ENCODE measurements at regions not wholly inside any gene's neighbourhood (a gene's known extent, or its start where the extent isn't known, plus 50 kb on each side); places are given as distances from the start of the nearest gene placed in this dataset.

GRCh38 chr1:239301251-239301650 is 85.1 kb upstream of the CHRM3 start:
- CTCF ChIA-PET = interaction anchor here (1.1 kb wide), 1 partner anchor 74 kb away, joined by 3 read pairs; no protein-coding TSS in a partner anchor
- no peak for TF ChIP-seq CTCF (IDR thresholded peaks at IDR 0.05; ENCODE audit: insufficient read depth, low read depth, low read length)
- Histone ChIP-seq H3K27me3 (ENCODE audit: control insufficient read depth, insufficient read depth, low read length) (no peaks in the 10 kb centered on the region), H3K4me3 (ENCODE audit: low read depth, low read length) (no peak overlapping the region), H3K36me3 (ENCODE audit: control insufficient read depth, insufficient read depth, low read length) (no peaks in the 10 kb centered on the region)
- no peak for DNase-seq (ENCODE audit: low read depth)
- POLR2A ChIA-PET = no interaction called here

GRCh38 chr1:239297910-239298309 is 88.5 kb upstream of the CHRM3 start:
- no peak for TF ChIP-seq CTCF (IDR thresholded peaks at IDR 0.05; ENCODE audit: insufficient read depth, low read depth, low read length)
- Histone ChIP-seq H3K27me3 (ENCODE audit: control insufficient read depth, insufficient read depth, low read length) (no peaks in the 10 kb centered on the region), H3K36me3 (ENCODE audit: control insufficient read depth, insufficient read depth, low read length) (no peaks in the 10 kb centered on the region), H3K4me3 (ENCODE audit: low read depth, low read length) (no peak overlapping the region)
- CTCF ChIA-PET = no interaction called here
- POLR2A ChIA-PET = no interaction called here
- no peak for DNase-seq (ENCODE audit: low read depth)

GRCh38 chr1:239293350-239294110 is 92.8 kb upstream of the CHRM3 start:
- H3K36me3 ChIP-seq (ENCODE audit: control insufficient read depth, insufficient read depth, low read length) = no peaks in the 10 kb centered on the region
- DNase-seq (ENCODE audit: low read depth) = no peak
- CTCF ChIA-PET = no interaction called here
- H3K4me3 ChIP-seq (ENCODE audit: low read depth, low read length) = no peak overlapping the region
- POLR2A ChIA-PET = no interaction called here
- no peak for TF ChIP-seq CTCF (IDR thresholded peaks at IDR 0.05; ENCODE audit: insufficient read depth, low read depth, low read length)
- H3K27me3 ChIP-seq (ENCODE audit: control insufficient read depth, insufficient read depth, low read length) = no peaks in the 10 kb centered on the region

- ChIA-PET CTCF (no interaction called here), POLR2A (no interaction called here)
- H3K36me3 ChIP-seq (ENCODE audit: control insufficient read depth, insufficient read depth, low read length) = no peaks in the 10 kb centered on the region
- no peak overlapping the region for H3K4me3 ChIP-seq (ENCODE audit: low read depth, low read length)
- H3K27me3 ChIP-seq (ENCODE audit: control insufficient read depth, insufficient read depth, low read length) = no peaks in the 10 kb centered on the region
- no peak for TF ChIP-seq CTCF (IDR thresholded peaks at IDR 0.05; ENCODE audit: insufficient read depth, low read depth, low read length)
- DNase-seq (ENCODE audit: low read depth) = no peak
Measured at GRCh38 chr1:239288820-239289554, 97.4 kb upstream of the CHRM3 start.

GRCh38 chr1:239287296-239287695 is 99.1 kb upstream of the CHRM3 start:
- no peaks in the 10 kb centered on the region for H3K36me3 ChIP-seq (ENCODE audit: control insufficient read depth, insufficient read depth, low read length)
- CTCF ChIA-PET = no interaction called here
- no peaks in the 10 kb centered on the region for H3K27me3 ChIP-seq (ENCODE audit: control insufficient read depth, insufficient read depth, low read length)
- TF ChIP-seq CTCF (IDR thresholded peaks at IDR 0.05; ENCODE audit: insufficient read depth, low read depth, low read length) = no peak
- POLR2A ChIA-PET = no interaction called here
- no peak for DNase-seq (ENCODE audit: low read depth)
- H3K4me3 ChIP-seq (ENCODE audit: low read depth, low read length) = no peak overlapping the region

Data from BJ (cell line).